ENCODE measurements at regions not wholly inside any gene's neighbourhood (a gene's known extent, or its start where the extent isn't known, plus 50 kb on each side); places are given as distances from the start of the nearest gene placed in this dataset.

DNA sequence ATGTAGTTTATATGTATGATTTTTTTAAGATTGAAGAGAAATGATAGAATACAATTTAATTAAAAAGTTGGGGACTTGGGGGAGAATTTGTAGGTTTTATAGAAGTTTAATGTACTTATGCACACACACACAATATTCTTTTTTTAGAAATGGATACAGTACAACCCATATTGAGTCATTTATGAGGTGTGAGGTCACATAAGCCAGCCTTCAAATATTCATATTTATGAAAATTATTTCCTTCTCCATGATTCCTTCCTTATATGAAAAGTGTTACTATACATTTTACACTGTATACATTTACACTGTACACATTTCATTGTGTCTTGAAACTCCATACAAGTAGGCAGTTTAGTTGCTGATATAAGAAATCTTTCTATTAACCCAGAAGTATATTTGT is 96.2 kb upstream of the CHODL start:
- TF ChIP-seq, protein P1, sequence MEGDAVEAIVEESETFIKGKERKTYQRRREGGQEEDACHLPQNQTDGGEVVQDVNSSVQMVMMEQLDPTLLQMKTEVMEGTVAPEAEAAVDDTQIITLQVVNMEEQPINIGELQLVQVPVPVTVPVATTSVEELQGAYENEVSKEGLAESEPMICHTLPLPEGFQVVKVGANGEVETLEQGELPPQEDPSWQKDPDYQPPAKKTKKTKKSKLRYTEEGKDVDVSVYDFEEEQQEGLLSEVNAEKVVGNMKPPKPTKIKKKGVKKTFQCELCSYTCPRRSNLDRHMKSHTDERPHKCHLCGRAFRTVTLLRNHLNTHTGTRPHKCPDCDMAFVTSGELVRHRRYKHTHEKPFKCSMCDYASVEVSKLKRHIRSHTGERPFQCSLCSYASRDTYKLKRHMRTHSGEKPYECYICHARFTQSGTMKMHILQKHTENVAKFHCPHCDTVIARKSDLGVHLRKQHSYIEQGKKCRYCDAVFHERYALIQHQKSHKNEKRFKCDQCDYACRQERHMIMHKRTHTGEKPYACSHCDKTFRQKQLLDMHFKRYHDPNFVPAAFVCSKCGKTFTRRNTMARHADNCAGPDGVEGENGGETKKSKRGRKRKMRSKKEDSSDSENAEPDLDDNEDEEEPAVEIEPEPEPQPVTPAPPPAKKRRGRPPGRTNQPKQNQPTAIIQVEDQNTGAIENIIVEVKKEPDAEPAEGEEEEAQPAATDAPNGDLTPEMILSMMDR (IDR thresholded peaks at IDR 0.05), result no peak
- TF ChIP-seq EP300 (IDR thresholded peaks at IDR 0.05) (no peak), POLR2A (IDR thresholded peaks at IDR 0.05) (no peak)

All from upper lobe of left lung (tissue), 4 donors.